HG03520 (cell line): ENCODE measurements at regions not wholly inside any gene's neighbourhood (a gene's known extent, or its start where the extent isn't known, plus 50 kb on each side); places are given as distances from the start of the nearest gene placed in this dataset.

Experiments used
- ATAC-seq: cut with Tn5 transposase; IDR thresholded peaks from one replicate; pipeline ENCODE4 v1.9.1; 2021; ENCODE audit warnings: mild to moderate bottlenecking, moderate library complexity; ENCODE audit not compliant: unreplicated experiment

DNA sequence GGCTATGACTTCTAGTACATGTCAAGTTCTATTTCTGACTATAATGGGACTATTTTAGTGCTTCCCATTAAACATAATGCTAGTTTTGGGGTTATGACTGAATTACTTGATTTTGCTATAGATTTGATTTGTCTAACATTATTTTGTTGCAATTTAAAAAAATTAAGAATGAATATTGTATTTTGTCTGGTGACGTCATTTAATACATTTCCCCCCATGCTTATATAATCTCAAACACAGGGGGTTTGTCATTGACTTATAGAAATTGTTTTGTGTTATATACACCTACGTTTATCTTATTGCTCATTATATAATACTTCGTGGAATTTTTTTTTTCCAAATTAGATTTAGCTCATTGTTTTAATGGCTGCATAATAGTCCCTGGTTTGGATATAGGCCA lies 270.3 kb upstream of the VLDLR start:
- no peak for ATAC-seq

- ATAC-seq, result no peak
These were observed 267.4 kb upstream of the VLDLR start for GRCh38 chr9:2354216-2354615.

GRCh38 chr9:2354856-2355696 lies 266.5 kb upstream of the VLDLR start:
- ATAC-seq, result no peak

DNA sequence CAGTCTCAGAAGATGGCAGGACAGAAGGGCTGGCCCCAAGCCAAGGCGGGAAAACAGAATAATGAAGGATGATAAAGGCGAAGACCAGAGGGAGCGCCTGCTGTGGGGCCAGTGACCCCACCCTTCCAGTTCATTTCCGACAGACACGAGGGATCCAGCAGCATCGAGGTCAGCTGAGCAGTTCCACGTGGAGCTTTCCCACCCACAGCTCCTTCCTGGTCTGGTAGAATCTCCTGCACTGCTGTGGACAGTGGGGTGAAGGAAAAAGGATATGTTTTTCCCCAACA lies 265.9 kb upstream of the VLDLR start:
- ATAC-seq, result no peak

- no peak for ATAC-seq
These were observed 265.4 kb upstream of the VLDLR start for GRCh38 chr9:2356041-2356790.

DNA sequence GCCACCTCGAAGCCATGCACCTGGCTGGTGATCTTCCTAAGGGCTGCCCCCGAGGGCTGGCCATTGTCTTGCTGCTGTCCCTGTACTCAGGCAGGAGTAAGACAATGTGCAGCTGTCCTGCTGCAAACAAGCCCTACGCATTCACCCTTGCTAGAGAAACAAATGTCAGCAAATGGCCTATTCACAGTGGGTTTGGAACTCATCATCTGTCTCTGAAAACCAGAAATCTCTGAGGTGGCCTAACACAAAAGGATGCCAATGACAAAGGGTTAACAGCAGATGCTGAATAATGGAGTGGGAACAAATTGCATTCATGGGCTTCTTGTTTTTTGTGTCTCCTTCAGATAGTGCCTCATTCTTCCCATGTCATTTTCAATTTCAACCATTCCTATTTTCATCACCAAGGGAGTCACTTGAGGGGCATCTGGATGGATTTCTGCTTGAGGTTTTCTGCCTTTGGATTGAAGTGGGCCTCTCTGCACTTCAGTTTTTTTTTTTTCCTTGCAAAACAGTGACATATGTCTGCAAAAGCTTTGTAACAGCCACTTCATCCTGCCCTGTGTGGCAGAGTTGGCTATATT lies 261.6 kb upstream of the VLDLR start:
- ATAC-seq, result no peak

GRCh38 chr9:2362150-2362549 lies 259.4 kb upstream of the VLDLR start:
- no peak for ATAC-seq

DNA sequence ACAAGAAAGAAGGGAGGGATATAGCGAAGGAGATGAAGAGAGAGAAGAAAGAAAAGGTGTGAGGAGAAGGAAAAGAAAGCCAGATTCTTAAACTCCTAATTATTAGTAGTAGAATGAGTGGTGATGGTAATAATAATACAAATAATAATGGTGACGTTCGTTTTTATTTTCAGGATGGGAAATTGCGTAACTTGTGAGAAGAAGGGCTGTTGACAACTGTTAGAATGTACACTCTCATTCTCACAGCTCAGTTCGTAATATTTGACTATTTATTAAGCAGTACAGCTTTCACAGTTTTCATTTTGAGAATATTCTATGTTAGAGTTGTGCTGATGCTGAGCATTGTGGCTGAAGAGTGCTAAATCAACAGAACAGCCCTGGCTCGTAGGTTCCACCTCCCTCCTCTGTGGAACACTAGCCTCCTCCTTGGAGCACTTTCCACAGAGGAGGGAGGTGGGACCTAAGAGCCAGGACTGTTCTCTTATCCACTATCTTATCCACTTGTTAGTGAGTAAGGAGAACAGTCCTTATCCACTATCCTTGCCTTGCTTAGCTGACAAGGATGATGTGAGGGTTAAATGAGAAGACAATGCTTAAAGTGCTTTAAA lies 258.3 kb upstream of the VLDLR start:
- ATAC-seq, result no peak

GRCh38 chr9:2363781-2364180 lies 257.8 kb upstream of the VLDLR start:
- ATAC-seq, result no peak

DNA sequence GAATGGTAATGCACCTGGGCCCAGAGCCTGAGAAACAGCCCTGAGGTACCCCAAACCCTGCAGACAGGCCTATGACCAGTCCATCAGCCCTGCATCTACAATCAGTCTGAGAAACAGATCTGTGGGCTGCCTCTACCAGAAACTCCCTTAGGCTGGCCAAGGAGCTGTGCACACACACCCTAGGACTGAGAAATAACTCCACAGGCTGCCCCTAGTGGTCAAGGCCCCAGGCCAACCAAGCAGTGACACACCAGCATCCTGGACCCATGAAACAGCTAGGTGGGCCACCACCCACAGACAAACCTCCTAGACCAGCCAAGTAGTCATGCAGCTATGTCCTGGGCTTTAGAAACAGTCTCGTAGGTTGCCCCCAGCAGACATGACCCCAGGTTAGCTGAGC lies 253.6 kb upstream of the VLDLR start:
- ATAC-seq, result no peak

DNA sequence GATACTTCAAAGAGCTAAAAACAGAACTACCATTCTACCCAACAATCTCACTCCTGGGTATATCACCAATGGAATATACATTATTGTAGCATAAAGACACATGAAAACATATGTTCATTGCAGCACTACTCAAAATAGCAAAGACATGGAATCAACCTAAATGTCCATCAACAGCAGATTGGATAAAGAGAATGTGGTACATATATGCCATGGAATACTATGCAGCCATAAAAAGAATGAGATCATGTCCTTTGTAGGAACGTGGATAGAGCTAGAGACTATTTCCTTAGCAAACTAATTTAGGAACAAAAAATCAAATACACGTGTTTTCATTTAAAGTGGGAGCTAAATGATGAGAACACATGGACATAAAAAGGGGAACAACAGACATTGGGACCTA lies 247.9 kb upstream of the VLDLR start:
- ATAC-seq, result no peak

- no peak for ATAC-seq
These were observed 246.5 kb upstream of the VLDLR start for GRCh38 chr9:2375114-2375513.

DNA sequence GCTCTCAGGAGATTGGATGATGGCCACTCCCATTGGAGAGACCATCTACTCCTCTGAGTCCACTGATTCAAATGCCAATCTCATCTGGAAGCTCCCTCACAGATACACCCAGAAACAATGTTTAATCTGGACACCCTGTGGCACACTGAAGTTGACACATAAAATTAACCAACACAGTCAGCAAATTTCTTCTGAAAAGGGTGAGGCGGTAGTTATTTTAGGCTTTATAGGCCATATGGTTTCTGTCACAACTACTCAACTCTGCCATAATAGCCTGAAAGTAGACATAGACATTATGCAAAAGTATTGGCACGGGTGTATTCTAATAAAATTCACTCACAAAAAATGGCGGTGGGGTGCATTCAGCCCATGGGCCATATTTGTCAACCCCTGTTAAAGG lies 244.5 kb upstream of the VLDLR start:
- ATAC-seq, result no peak

- no peak for ATAC-seq
These were observed 243.8 kb upstream of the VLDLR start for GRCh38 chr9:2377834-2378233.

- no peak for ATAC-seq
These were observed 243.3 kb upstream of the VLDLR start for GRCh38 chr9:2378266-2378665.

- ATAC-seq, result no peak
These were observed 242.8 kb upstream of the VLDLR start for GRCh38 chr9:2378816-2379215.

DNA sequence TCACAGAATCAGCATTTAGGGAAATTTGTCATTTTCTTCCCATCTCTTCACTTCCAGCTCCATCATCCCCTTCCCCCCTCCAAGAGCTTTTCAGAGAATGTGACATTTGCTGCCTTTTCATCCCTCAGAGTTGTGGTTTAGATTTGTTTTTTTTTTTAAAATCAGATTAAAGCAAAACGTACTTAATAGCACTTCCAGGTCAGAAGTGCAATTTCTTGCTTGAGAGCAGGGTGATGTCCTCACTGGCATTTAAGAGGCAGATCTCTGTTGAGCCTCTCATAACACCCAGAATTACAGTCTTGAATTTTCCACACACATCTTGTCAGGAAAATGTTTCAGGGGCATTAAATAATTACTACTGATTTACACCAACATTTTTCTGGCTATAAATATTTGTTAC lies 236.8 kb upstream of the VLDLR start:
- ATAC-seq, result no peak

DNA sequence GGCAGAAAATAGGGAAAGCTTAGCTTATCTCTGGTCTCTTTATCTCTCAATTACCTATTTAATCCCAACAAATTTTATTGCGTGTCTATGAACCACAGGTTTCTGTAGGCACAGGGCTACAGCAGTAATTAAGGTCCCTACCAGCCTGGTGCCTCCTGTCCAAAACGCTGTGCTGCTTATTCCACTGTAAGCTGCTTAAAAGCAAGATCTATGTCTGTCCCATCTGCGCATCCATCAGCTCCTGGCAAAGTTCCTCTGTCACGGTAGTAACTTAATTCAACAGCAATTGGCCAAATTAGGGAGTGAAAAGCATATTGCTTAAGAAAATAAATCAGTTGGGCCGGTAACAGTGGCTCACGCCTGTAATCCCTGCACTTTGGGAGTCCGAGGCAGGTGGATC lies 235.8 kb upstream of the VLDLR start:
- no peak for ATAC-seq

DNA sequence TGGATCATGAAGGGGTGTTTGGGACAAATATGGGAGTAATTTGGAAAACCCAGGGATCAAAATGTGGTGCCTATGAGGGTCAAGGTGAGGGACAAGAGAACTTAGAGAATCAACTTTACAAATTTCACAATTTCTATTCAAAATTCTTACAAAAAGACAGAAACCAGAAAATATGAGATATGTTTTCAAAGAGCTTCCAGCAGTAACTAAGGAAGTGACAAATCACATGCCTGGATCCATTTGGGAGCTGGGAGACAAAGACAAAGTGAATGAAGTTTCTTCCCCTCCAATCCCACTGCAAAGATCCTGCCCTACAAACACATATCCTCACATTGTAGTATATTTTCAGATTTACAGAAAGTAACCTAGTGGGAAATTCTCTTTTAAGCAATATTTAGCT lies 235.0 kb upstream of the VLDLR start:
- ATAC-seq, result no peak

- ATAC-seq, result no peak
These were observed 234.4 kb upstream of the VLDLR start for GRCh38 chr9:2387166-2387565.

GRCh38 chr9:2389404-2389803 lies 232.2 kb upstream of the VLDLR start:
- ATAC-seq, result no peak

- ATAC-seq, result no peak
These were observed 231.6 kb upstream of the VLDLR start for GRCh38 chr9:2390028-2390427.
